GM19023 (cell line): ENCODE measurements at regions not wholly inside any gene's neighbourhood (a gene's known extent, or its start where the extent isn't known, plus 50 kb on each side); places are given as distances from the start of the nearest gene placed in this dataset.

Experiments
- ATAC-seq: cut with Tn5 transposase; IDR thresholded peaks from one replicate; pipeline ENCODE4 v1.9.1; 2021; ENCODE audit warnings: mild to moderate bottlenecking, moderate library complexity; ENCODE audit not compliant: unreplicated experiment

DNA sequence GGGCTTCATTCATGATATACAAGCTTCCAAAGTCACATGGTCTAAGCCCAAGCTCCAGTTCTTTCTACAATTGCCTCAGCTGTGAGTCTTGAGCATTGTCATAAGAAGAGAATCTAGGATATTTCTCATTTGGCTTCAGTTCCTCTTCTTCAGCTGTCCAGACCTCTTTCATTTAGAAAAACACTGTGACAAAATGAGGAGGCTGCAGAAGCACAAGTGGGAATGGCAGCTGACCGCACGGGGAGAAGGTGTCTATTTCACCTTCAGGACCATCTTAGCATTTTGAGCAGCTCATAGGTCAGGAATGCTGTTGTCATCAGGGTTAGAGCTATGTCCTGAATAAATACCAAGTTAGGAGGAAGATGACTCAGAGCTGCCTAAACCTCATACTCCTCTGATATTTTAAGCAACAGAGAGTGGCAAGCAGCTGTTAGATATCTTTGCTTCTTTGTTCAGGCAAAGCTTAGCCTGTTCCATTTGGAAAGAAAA, 390.1 kb upstream of the CITED2 start:
- peak; percentile 86 for ATAC-seq

DNA sequence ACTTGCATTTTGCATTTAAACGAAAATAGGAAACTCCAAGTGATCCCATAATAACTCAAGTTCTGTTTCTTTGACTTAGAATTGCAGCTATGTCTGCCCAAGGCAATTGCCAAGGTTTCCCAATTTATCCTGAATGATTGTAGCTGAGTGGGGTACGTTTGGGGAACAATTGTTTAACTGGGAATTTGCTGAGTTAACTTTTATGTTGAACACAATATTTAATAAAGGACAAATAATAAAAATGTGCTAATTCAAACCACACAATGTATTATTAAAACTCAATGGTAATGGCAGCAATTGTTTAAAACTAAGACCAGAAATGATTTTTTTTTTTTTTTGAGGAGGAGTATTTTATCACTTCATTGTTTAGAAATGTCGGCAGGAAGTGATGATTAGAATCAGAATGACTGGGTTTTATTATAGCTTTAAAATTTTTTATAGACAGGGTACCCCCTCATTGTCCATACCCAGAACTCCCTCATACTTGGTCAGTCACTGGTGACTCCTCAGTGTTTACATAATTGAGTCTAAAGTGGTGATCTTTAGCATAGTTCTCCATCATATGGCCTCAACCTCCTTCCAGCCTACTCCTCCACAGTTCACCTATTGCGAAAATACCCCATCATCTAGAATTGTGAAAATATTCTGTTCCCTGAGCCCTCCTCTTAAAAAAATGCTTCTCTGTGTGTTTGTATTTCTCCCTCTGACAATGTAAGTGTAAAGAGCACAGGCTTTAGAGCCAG, 389.2 kb upstream of the CITED2 start:
- no peak for ATAC-seq

DNA sequence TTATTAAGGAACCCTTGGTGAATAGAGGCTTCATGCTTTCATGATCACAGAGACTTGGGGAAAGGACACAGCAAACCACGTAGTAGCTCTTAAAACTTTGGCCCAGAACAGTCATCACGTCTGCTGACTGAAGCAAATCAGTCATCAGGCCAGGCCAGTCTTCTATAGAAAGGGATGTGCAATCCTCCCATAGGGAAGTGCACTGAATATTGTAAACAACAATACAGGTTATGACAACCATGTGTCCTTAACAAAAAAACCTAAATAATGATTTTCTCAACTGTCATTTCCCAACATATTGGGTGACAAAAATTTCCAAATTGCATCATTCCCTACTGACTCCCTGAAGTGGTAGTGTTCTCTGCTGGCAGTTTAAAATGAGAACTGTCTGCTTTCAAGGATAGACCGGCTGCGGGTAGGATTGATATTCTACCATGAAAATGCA, 388.2 kb upstream of the CITED2 start:
- peak; percentile 42 for ATAC-seq

DNA sequence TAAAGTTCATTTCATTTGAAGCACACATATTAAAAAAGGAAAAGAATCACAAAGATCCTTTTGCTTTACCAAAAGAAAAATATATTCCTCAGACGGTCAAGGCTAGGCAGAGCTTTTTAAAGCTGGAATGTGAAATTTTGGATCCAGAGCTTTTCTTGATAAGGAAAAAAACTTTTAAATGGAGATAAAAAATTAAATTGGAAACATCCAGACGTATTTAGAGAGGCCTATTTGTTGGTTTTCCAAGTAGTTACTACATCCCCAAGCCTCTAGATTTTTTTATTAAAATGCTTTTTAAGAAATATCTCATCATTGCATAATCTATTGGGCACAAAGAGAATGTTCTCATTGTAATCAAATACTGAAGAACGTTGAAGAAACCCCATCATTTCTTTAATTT, 385.7 kb upstream of the CITED2 start:
- ATAC-seq: no peak

DNA sequence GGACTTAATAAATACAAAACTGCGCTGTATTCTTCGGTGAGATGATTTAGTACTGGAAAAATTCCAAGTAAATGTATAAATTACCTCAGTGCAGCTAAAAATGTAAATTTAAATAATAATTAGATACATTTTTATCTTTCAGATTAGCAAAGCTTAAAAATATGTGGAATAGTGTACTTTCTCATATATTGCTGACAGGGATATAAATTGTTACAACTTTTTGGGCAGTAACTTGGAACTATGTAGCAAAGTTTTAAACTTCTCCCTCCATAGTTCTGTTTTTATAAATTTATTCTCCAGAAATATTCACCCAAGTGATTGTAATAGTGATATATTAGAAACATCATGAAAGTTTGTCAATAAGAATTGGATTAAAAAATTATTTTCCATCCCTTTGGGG, 384.6 kb upstream of the CITED2 start:
- ATAC-seq: no peak

DNA sequence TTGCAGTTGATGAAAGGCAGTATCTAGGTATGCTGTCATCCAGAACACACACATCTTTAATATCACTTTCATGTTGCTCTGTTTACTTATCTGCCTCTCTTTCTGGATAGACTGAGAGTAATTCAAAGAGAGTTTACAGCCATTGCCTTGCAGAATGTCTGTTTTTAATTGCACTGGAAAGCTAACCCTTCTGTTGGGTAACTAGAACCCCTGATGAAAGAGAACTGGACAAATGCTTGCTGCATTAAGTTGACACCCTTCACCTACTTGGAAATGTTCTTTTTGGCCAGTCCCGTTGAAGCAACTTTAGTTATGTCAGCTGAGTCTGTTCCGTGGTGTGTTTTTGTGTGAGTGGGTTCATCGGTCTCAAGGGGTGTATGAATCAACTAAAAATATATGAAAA, 383.8 kb upstream of the CITED2 start:
- ATAC-seq: no peak

DNA sequence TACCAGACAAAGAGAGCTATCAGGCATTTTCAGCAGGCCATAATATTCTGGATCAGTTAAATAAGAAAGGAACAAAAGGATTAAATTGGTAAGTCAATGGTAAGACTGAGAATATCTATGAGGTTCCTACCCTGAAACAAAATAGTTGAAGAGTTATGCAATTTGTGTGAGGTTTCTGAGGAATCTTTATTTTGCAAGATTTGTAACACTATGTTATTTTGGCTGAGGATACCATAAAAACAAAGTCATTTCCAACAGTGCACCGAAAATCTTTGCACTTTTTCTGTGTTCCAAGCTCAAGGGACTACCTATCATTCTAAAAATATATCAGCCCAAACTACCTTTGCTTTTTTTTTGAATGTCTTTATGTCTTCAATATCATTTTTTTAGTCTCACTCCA, 383.3 kb upstream of the CITED2 start:
- no peak for ATAC-seq

DNA sequence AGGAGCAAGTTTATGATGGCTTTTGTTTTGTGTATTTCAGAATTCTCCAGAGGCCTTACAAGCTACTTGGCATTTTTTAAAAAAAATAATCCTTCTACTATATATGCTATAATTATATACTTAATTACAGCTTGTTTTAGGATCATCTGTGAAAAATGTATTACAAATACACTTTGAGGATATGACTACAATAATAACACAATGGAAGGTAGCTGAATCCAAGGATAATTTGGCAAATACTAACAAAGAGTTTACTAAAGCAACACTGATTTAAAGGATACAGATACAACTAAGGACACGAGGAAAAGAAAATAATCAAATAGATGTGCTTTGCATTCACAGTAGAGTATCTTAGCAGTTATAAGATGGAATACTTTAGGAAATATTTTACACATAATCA, 381.9 kb upstream of the CITED2 start:
- no peak for ATAC-seq

DNA sequence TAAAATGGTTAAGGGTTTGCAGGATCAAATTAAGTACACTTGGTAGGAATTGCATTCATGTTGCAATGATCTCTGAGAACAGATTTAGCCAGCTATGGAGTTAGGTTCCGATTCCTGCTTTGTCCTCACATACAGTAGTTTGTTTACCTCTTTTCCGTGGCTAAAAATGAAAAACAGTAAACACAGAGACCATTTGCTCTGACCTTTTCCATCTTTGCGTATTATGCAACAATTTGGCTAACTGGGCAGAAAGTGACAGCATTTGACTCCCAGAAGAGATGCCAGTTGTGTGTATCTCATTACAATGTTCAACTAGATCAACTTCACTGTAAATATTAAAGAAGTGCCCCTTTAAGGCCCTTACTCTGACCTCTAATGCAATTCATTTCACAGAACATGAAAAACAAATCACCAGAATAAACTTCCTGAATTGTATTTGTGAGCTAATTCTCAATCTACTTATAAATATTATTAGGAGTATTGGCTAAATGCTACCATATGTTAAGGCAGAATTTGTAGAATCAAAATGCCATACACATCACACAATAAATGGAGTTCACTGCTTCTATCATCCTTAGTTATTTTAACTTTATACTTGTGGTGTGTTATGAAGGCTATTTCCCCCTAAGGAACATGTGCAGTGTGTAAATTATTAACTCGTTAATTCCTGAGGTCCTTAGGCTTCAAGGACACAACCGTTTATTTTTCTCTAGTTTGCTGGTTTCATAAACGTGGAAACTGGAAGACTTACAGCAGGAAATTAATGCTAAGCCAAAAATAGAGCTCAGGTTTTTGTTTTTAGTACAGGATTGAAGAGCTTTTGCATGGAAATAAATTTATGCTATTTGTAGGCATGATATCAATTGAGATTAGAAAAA, 380.7 kb upstream of the CITED2 start:
- no peak for ATAC-seq

DNA sequence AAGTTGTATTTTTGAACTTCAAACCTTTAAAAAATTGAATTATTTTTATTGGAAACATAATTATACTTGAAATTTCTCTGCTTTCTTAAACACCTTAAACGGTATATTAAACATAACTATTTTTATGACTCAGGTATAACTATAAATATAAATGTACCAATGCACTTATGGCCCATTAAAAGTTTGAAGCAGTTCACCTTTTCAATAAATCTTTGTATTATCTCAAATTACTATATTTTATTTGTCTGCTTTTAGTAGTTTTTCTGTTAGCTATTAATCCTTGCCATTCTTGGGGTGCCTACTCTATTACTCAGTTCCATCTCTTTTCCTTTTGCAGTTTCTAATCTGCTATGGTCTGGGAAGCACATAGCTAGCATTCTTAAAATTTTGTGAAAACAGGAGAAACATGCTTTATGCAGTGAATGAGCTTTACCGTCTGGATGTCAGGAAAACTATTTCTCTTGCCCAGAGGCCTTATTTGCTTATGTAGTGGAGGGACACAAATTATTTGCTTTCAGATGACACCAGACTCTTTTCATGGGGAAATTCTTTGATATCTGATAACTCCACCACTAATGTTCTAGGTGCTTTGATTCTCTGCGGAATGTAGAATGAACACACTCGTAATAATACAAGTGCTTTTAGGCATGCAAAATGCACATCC, 378.9 kb upstream of the CITED2 start:
- no peak for ATAC-seq

DNA sequence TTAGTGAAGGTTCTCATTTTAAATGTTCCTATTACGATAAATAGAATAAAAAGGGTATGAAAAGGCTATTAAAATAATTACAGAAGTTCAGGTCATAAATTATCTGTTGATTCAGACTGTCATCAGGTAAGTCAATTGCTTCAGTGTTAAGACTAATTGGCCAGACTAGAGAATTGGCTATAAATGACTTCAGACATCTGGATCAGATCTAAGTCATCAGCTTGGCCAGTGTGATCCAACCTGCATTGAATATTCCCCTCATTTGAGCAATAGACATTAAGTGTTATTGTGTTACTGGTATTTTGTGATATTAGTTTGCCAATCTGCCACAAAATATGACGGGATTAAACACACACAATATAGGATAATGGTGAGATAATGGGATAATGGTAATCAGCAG, 377.6 kb upstream of the CITED2 start:
- ATAC-seq: no peak

DNA sequence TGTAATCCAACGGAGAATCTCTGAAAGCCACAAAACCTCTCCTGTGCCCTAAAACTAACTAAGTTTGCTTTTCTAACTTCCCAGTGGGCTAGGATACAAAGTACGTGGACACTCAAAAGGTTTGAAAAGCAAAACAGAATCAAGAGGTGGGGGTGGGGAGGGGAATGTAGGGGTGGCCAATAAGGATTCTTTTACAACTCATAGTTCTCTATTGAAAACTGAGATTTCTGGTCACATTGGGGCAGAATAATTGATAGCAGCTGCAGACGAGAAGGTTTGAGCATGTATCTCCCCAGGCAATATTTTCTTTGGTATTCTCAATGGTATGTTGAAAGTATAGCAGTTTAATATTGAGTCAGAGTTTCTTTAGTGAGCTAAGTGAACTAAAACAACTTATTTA, 376.7 kb upstream of the CITED2 start:
- ATAC-seq: no peak

DNA sequence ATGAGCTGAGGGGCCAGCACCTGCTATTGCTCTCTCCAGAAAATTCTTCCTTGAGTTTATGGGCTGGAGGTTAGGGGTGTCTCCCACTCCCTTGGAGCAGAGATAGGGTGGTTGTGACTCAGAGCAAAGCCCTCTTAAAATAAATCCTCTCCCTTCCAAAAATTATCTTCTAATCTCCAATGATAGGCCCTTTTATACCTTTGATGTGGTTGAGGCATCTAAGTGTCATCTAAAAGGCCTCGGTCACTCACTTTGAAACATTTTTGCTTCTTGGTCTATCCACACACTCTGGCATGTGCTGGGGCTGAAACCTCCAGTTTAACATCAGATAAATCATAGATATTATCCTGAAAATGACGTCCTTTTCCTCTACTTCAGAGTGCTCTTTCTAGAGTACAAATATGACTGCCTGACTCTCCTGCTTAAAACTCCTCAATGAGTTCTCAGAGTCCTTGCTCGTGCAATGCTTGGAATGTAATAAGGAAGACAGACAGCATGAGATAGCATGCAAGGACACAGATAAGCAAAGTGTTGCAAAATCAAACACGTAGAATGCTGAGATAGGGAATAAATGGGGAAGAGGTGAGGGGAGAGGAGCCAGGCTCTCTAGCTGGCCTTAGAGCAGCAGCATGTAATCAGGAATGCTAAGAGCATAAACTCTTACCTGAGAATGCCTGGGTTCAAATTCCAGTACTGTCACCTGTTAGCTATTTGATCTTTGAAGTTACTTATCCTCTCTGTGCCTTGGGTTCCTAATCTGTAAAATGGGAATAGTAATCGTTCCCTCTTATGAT, 374.1 kb upstream of the CITED2 start:
- no peak for ATAC-seq

DNA sequence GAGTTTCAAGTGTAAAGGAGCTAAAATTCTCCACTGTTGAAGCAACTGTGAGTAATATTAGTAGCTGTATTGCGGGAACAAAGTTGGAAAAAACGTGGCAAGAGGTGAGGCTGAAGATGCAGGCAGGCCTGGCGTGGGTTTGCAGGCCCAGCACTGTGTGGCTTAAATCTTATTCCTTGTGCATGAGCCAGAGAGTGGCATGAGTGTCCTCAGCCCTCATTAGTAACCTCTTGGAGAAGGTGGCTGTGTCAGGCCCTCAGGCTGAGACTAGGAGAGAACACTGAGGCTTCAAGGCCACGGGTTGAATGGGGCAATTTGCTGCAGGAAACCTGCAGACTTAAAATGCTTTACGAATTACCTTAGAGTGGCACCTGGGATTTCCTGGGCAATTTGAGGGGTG, 372.7 kb upstream of the CITED2 start:
- no peak for ATAC-seq

DNA sequence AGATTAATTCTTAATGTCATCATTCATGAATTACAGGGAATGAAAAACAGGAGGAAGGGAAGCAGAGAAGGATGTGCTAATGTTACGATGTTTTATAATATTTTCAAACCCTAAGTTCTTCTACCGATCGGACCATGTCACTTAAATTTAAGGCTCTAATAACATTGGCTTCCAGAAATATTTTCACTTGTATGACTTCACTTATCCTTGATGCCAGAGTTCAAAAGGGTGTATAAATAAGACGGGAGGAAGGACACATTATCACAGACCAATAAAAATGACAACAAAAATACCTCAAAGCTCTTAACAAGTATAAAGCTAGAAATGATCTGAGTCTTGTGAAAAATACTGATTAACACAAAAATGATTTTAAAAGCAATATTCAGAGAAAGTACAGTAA, 370.4 kb upstream of the CITED2 start:
- ATAC-seq: no peak

DNA sequence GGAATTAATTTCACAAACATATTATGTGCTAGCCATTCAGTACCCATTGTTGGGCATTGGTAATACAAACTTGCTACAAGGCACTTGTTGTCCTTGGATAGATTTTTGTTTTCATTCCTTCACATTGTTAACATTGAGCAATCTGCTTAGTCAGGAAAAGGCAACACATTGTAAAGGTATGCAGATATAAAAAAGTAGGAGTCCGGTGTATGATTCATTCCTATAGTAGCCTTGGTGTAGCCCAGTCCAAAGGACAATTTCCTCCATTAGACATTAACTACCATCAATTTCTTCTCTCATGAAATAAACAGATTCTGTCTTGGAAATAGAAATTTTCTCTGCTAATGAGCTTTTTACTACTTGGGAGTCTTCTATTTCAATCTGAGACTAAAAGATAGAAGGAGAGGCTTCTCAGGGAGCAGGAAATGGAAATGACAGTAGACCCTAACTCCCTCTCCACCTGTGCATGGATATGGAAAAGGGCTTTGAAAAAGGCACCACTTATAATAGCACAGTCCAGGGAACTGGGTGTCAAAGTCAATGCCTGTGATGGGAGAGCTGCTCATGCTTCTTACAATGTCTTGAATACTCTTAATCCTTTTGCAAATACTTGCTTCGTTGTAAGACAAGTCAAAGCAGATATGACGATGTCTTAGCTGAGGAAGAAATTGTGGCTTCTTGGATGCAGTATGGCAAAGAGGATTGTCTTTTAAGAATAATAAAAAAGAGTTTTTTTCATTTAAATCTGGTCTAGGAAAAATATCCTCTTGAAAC, 369.4 kb upstream of the CITED2 start:
- no peak for ATAC-seq

DNA sequence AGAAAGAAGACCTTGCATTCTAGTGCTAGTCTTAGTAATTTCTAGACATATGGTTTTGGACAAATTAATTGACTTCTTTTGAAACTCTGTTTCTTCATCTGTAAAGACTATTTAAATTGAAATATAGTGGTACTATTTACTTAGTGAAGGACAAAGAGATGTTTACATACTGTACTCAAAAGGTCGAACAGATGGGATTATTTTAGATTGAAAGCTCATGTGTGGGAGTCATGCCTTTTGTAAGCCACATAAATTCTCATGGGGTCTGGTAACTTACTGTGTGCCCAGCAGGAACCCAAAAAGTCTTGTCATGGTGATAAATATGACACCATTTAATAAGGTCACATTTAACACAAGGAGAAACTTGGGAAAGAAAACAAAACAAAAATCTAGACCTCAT, 368.2 kb upstream of the CITED2 start:
- no peak for ATAC-seq

DNA sequence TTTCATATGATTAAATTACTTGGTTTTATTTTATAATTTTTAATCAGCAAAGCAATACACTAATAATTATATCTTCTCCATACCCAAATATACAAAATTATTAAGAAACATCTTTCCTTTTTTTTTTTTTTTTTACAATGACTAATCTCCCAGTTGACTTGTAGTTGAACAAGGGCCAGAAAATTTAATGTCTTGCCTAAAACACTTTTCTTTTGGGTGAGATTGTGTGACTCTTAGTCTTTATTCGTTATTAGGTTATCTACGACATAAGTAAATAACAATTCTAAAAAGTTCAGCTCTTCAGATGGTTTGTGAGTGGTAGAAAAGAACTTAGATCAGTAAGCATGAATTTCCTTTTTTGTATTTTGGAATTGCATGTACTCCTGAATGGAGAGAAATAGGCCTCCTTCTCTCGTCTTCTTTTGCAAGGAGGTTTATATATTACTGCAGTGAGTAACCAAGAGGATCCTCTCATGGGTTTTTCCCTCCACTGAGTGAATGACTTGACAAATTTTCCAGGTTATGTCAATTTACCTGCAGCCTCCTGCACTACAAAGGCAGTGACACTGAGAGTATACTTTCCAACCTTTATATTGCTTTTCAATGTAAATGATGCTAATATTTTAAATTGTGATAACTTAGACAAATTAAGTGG, 364.5 kb upstream of the CITED2 start:
- ATAC-seq: no peak

DNA sequence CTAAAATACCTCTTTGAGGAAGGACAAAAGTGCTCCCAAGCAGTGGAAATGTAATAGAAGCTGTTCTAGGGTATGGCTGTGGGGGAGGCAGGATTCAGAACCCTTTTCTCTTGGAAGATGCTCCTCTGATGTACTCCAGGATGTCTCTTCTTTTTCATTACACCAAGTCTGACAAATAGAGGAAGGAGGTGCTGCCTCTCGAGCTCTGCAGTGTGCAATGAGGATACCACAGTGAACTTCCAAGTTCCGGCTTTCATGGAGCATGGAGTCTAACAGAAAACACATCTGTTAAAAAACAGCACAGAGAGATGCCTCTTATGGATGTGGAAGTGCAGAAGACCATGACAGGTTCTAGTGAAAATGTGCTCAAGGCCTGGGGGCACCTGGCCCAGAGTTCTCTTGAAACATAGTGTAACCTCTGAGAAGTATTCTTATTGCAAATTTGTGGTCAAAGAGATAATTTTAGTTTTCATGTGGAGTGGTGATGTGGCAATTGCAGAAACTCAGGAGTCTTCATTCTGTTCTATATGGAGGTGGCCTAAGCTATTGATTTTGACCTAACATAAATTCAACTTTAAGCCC, 362.0 kb upstream of the CITED2 start:
- peak; percentile 80 for ATAC-seq
